ENCODE measurements at regions not wholly inside any gene's neighbourhood (a gene's known extent, or its start where the extent isn't known, plus 50 kb on each side); places are given as distances from the start of the nearest gene placed in this dataset.

DNA sequence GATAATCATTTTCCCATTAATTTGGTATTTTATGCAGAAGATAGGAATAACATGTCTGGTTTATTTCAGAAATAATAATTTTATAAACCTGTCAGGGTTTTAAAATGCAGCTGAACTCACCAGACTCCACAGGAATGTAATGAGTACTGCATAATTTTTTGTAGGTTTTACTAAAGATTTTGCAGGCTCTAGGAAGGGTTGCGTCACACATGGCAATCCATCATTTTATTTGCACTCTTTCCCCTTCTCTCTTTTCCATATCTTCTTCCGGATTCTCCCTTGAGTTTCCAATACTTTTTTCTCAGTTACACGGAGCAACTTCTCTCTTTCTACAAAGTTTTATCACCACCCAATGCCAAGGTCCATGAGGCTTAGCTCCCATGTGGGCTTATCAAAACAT lies 234.7 kb downstream of the NFKBIZ start:
- H2BK15ac ChIP-seq (ENCODE audit: low read length) = no peak overlapping the region
- H3K23ac ChIP-seq (ENCODE audit: low read depth, low read length, poor library complexity) = no peak overlapping the region
- H3K4me3 ChIP-seq (ENCODE audit: low read length in 2 of 2) = no peak overlapping the region
- WGBS, 2 donors (ENCODE audit: extremely low coverage in 2 of 2, insufficient read length in 2 of 2, insufficient replicate concordance in 1 of 2) = no CpG with 5 or more reads among the region's 3 CpGs
- H3K9me3 ChIP-seq (replicated peaks in 1 of 2; ENCODE audit: control insufficient read depth in 2 of 2, insufficient read depth in 1 of 2, low read depth in 1 of 2, low read length in 2 of 2) = no peaks in the 10 kb centered on the region
- no peaks in the 10 kb centered on the region for H3K79me1 ChIP-seq (ENCODE audit: low read depth, low read length)
- H3K4me2 ChIP-seq (ENCODE audit: insufficient read depth, low read length, poor library complexity, severe bottlenecking) = no peak overlapping the region
- H3K9ac ChIP-seq (ENCODE audit: low read depth, low read length, poor library complexity) = no peak overlapping the region
- H3K4ac ChIP-seq (ENCODE audit: low read length) = no peak overlapping the region
- no peak overlapping the region for H2BK5ac ChIP-seq (ENCODE audit: low read length)
- H2AFZ ChIP-seq (ENCODE audit: low read length) = no peak overlapping the region
- no peak overlapping the region for H2AK5ac ChIP-seq (ENCODE audit: low read depth, low read length)
- DNase-seq (ENCODE audit: low spot score) = no peak
- no peak overlapping the region for H4K8ac ChIP-seq (ENCODE audit: low read depth, low read length)
- no peak overlapping the region for H2BK120ac ChIP-seq (ENCODE audit: low read depth, low read length)
- H2BK12ac ChIP-seq (ENCODE audit: low read length) = no peak overlapping the region
- H3K36me3 ChIP-seq (replicated peaks in 1 of 2; ENCODE audit: control insufficient read depth in 2 of 2, insufficient read depth in 2 of 2, low read length in 2 of 2) = no peaks in the 10 kb centered on the region
- no peaks in the 10 kb centered on the region for H3K27me3 ChIP-seq (ENCODE audit: control insufficient read depth in 3 of 3, insufficient read depth in 3 of 3, low read depth in 1 of 3, low read length in 3 of 3)
- H3K14ac ChIP-seq (ENCODE audit: low read length) = no peak overlapping the region
- peaks cover 0 to 7% of the 10 kb centered on the region in 2 donors for H3K4me1 ChIP-seq (ENCODE audit: control insufficient read depth in 2 of 2, insufficient read depth in 1 of 2, low read depth in 1 of 2, low read length in 2 of 2)
- H3K27ac ChIP-seq (replicated peaks; ENCODE audit: low read length) = no peak overlapping the region
- no peak overlapping the region for H3K18ac ChIP-seq (ENCODE audit: low read length)
- no peak overlapping the region for H4K91ac ChIP-seq (ENCODE audit: low read depth, low read length, poor library complexity)

DNA sequence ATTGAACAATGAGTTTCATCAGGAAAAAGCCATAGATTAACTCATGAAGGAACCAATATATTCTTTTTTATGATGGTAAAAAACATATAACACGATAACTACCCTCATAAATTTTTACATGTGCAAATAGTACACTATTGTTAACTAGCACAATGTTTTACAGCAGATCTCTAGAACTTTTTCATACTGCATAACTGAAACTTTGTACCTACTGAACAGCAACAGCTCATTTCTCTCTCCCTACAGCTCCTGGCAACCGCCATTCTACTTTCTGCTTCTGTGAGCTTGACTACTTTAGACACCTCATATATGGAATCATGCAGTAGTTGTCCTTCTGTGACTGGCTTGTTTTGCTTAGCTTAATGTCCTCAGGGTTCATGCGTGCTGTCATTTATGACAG lies 235.4 kb downstream of the NFKBIZ start:
- WGBS, 2 donors (ENCODE audit: extremely low coverage in 2 of 2, insufficient read length in 2 of 2, insufficient replicate concordance in 1 of 2) = no CpG with 5 or more reads among the region's 3 CpGs
- peaks cover 0 to 5% of the 10 kb centered on the region in 2 donors for H3K4me1 ChIP-seq (ENCODE audit: control insufficient read depth in 2 of 2, insufficient read depth in 1 of 2, low read depth in 1 of 2, low read length in 2 of 2)

DNA sequence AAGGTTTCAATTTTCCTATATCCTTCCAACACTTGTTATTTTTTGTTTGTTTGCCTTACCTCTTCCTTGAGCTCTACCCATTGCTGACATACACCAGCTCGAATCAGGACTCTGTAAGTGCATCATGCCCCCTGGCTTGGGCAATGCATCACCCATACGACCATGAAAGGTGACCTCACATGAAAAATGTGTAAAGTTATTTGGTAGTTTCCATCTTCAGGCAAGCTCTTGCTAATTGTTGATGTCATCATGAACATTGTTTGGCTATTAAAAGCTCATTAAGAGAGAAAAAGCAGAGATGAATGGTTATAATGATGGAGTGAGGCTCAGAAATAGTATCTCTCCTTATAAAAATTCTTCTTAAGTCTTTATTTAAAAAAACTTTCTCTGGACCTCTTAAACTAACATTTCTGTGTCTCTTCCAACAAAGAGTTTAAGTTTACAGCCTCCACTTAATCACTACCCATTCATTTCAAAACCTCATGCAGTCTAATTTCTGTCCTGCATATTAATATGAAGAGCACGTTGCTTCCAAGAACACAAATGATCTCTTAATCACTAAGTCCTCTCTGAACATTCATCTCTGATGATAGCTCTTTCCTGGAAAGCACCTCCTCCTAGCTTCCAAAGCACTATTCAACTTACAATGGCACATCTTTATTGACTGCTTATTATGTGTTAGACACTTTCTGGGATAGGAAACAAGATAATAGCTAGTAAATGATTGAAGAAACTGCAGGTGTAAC lies 236.3 kb downstream of the NFKBIZ start:
- Histone ChIP-seq H3K18ac (ENCODE audit: low read length) (no peak overlapping the region), H2AK5ac (ENCODE audit: low read depth, low read length) (no peak overlapping the region), H2BK12ac (ENCODE audit: low read length) (no peak overlapping the region), H2BK120ac (ENCODE audit: low read depth, low read length) (no peak overlapping the region), H3K4me2 (ENCODE audit: insufficient read depth, low read length, poor library complexity, severe bottlenecking) (no peak overlapping the region), H2AFZ (ENCODE audit: low read length) (no peak overlapping the region), H3K9ac (ENCODE audit: low read depth, low read length, poor library complexity) (no peak overlapping the region), H2BK5ac (ENCODE audit: low read length) (no peak overlapping the region), H4K8ac (ENCODE audit: low read depth, low read length) (no peak overlapping the region), H3K4me1 (ENCODE audit: control insufficient read depth in 2 of 2, insufficient read depth in 1 of 2, low read depth in 1 of 2, low read length in 2 of 2) (peaks cover 2 to 7% of the 10 kb centered on the region in 2 donors), H2BK15ac (ENCODE audit: low read length) (no peak overlapping the region), H3K4ac (ENCODE audit: low read length) (no peak overlapping the region), H3K27me3 (ENCODE audit: control insufficient read depth in 3 of 3, insufficient read depth in 3 of 3, low read depth in 1 of 3, low read length in 3 of 3) (no peaks in the 10 kb centered on the region), H4K91ac (ENCODE audit: low read depth, low read length, poor library complexity) (no peak overlapping the region), H3K4me3 (ENCODE audit: low read length in 2 of 2) (no peak overlapping the region), H3K14ac (ENCODE audit: low read length) (no peak overlapping the region), H3K27ac (replicated peaks; ENCODE audit: low read length) (no peak overlapping the region), H3K36me3 (replicated peaks in 1 of 2; ENCODE audit: control insufficient read depth in 2 of 2, insufficient read depth in 2 of 2, low read length in 2 of 2) (no peaks in the 10 kb centered on the region), H3K9me3 (replicated peaks in 1 of 2; ENCODE audit: control insufficient read depth in 2 of 2, insufficient read depth in 1 of 2, low read depth in 1 of 2, low read length in 2 of 2) (no peaks in the 10 kb centered on the region), H3K23ac (ENCODE audit: low read depth, low read length, poor library complexity) (no peak overlapping the region), H3K79me1 (ENCODE audit: low read depth, low read length) (no peaks in the 10 kb centered on the region)
- DNase-seq (ENCODE audit: low spot score) = no peak
- WGBS, 2 donors (ENCODE audit: extremely low coverage in 2 of 2, insufficient read length in 2 of 2, insufficient replicate concordance in 1 of 2) = no CpG with 5 or more reads among the region's 3 CpGs

More for the DNA sequence above, 235.4 kb downstream of the NFKBIZ start:
- no peaks in the 10 kb centered on the region for H3K9me3 ChIP-seq (replicated peaks in 1 of 2; ENCODE audit: control insufficient read depth in 2 of 2, insufficient read depth in 1 of 2, low read depth in 1 of 2, low read length in 2 of 2)
- no peak overlapping the region for H2BK5ac ChIP-seq (ENCODE audit: low read length)
- H2BK120ac ChIP-seq (ENCODE audit: low read depth, low read length) = no peak overlapping the region
- H3K27me3 ChIP-seq (ENCODE audit: control insufficient read depth in 3 of 3, insufficient read depth in 3 of 3, low read depth in 1 of 3, low read length in 3 of 3) = no peaks in the 10 kb centered on the region
- no peak overlapping the region for H3K18ac ChIP-seq (ENCODE audit: low read length)
- no peak overlapping the region for H2AFZ ChIP-seq (ENCODE audit: low read length)
- no peak overlapping the region for H2BK15ac ChIP-seq (ENCODE audit: low read length)
- H3K36me3 ChIP-seq (replicated peaks in 1 of 2; ENCODE audit: control insufficient read depth in 2 of 2, insufficient read depth in 2 of 2, low read length in 2 of 2) = no peaks in the 10 kb centered on the region
- no peak overlapping the region for H3K9ac ChIP-seq (ENCODE audit: low read depth, low read length, poor library complexity)
- no peak overlapping the region for H3K4me2 ChIP-seq (ENCODE audit: insufficient read depth, low read length, poor library complexity, severe bottlenecking)
- H2BK12ac ChIP-seq (ENCODE audit: low read length) = no peak overlapping the region
- H3K23ac ChIP-seq (ENCODE audit: low read depth, low read length, poor library complexity) = no peak overlapping the region
- H3K14ac ChIP-seq (ENCODE audit: low read length) = no peak overlapping the region
- no peaks in the 10 kb centered on the region for H3K79me1 ChIP-seq (ENCODE audit: low read depth, low read length)
- DNase-seq (ENCODE audit: low spot score) = no peak
- no peak overlapping the region for H3K4ac ChIP-seq (ENCODE audit: low read length)
- H2AK5ac ChIP-seq (ENCODE audit: low read depth, low read length) = no peak overlapping the region
- no peak overlapping the region for H4K8ac ChIP-seq (ENCODE audit: low read depth, low read length)
- no peak overlapping the region for H4K91ac ChIP-seq (ENCODE audit: low read depth, low read length, poor library complexity)
- no peak overlapping the region for H3K27ac ChIP-seq (replicated peaks; ENCODE audit: low read length)
- H3K4me3 ChIP-seq (ENCODE audit: low read length in 2 of 2) = no peak overlapping the region

DNA sequence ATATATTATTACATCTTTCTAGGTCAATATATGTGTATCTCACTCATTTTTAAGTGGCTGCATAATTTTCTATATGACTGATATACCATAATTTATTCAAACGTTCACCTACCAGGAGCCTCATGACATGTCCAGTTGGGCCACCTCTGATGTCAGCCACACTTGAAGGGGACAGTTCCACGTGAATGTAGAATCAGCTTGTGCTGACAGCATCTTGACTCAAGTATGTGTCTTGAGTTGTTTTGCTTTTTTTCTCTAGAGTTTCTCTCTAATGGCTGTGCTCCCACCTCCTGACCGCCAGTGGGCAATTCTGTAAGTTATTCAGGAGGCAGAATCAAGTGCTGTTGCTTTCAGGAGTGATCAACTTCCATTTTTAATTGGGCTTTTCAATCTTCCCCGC lies 237.9 kb downstream of the NFKBIZ start:
- no peak overlapping the region for H3K27ac ChIP-seq (replicated peaks; ENCODE audit: low read length)
- DNase-seq (ENCODE audit: low spot score) = no peak
- H3K18ac ChIP-seq (ENCODE audit: low read length) = no peak overlapping the region
- H4K91ac ChIP-seq (ENCODE audit: low read depth, low read length, poor library complexity) = no peak overlapping the region
- H2AK5ac ChIP-seq (ENCODE audit: low read depth, low read length) = no peak overlapping the region
- H3K79me1 ChIP-seq (ENCODE audit: low read depth, low read length) = no peaks in the 10 kb centered on the region
- no peak overlapping the region for H3K14ac ChIP-seq (ENCODE audit: low read length)
- no peak overlapping the region for H2BK15ac ChIP-seq (ENCODE audit: low read length)
- no peaks in the 10 kb centered on the region for H3K27me3 ChIP-seq (ENCODE audit: control insufficient read depth in 3 of 3, insufficient read depth in 3 of 3, low read depth in 1 of 3, low read length in 3 of 3)
- H2BK5ac ChIP-seq (ENCODE audit: low read length) = no peak overlapping the region
- no peak overlapping the region for H2AFZ ChIP-seq (ENCODE audit: low read length)
- no peak overlapping the region for H3K23ac ChIP-seq (ENCODE audit: low read depth, low read length, poor library complexity)
- peaks cover 2 to 7% of the 10 kb centered on the region in 2 donors for H3K4me1 ChIP-seq (ENCODE audit: control insufficient read depth in 2 of 2, insufficient read depth in 1 of 2, low read depth in 1 of 2, low read length in 2 of 2)
- no peak overlapping the region for H3K4me2 ChIP-seq (ENCODE audit: insufficient read depth, low read length, poor library complexity, severe bottlenecking)
- no peak overlapping the region for H3K4me3 ChIP-seq (ENCODE audit: low read length in 2 of 2)
- H2BK12ac ChIP-seq (ENCODE audit: low read length) = no peak overlapping the region
- no CpG with 5 or more reads among the region's 4 CpGs for WGBS, 2 donors (ENCODE audit: extremely low coverage in 2 of 2, insufficient read length in 2 of 2, insufficient replicate concordance in 1 of 2)
- H3K9ac ChIP-seq (ENCODE audit: low read depth, low read length, poor library complexity) = no peak overlapping the region
- H2BK120ac ChIP-seq (ENCODE audit: low read depth, low read length) = no peak overlapping the region
- H4K8ac ChIP-seq (ENCODE audit: low read depth, low read length) = no peak overlapping the region
- no peak overlapping the region for H3K4ac ChIP-seq (ENCODE audit: low read length)
- no peaks in the 10 kb centered on the region for H3K9me3 ChIP-seq (replicated peaks in 1 of 2; ENCODE audit: control insufficient read depth in 2 of 2, insufficient read depth in 1 of 2, low read depth in 1 of 2, low read length in 2 of 2)
- no peaks in the 10 kb centered on the region for H3K36me3 ChIP-seq (replicated peaks in 1 of 2; ENCODE audit: control insufficient read depth in 2 of 2, insufficient read depth in 2 of 2, low read length in 2 of 2)
